ENCODE measurements at regions not wholly inside any gene's neighbourhood (a gene's known extent, or its start where the extent isn't known, plus 50 kb on each side); places are given as distances from the start of the nearest gene placed in this dataset.
"Not testable (repeated sequence)": the region's sequence is repeated elsewhere in the genome, so short reads cannot be mapped to it uniquely, and the experiment has no call there.

DNA sequence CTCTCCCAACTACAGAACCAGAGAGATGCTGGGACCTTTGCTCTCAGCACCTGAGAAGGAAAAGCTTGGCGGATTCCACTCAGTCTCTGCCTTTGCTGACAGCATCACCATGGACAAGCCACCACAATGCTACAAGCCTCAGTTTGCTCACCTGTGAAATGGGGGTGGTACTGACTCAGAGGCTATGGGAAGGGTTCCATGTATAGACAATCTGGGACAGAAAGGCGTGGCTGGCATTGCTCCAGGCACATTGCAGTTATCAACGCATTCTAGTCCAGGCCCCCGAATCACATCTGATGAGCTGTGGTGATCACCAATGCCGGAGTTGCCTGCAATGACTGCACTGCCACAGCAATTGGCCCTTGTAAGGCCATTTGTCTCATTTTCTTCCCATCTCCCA lies 72.6 kb downstream of the ISX start:
- no peak for DNase-seq (ENCODE audit: low spot score in 2 of 2)
- no peak for FAIRE-seq

DNA sequence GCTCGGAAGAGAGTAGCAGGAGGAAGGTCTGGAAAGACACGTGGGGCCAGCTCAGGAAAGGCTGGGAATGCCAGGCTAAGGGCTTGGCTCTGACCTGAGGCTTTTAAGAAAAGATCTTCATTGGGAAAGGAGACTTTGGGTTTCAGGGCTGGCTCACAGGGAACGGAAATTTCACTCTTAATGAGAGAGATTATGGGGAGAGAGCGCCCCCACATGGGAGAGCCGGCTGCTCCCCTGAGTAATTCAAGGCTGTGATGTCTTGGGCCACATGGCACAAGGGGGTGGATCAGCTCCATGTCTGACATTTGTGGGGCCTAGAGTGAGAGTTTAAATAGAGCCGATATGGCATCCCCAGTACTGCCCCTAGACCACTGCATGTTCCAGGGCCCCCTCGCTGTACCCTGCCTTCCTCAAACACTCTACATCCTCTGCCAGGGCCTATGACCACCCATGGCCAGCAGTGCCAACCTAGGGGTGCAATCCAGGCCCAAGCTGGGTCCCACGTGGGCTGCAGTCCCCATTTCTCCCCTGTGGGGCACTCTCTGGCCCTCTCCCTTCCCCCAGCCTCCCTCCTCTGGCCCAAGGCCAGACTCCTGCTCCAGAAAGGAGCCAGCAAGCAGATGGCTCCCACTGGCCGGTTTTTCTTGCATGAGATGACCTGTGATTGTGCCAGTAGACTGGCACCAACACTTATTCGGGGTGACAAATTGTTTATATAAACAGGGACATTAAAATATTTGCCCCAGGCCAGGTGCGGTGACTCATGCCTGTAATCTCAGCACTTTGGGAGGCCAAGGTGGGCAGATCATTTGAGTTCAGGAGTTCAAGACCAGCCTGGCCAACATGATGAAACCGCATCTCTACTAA lies 75.2 kb downstream of the ISX start:
- DNase-seq (ENCODE audit: low spot score in 2 of 2) = no peak

DNA sequence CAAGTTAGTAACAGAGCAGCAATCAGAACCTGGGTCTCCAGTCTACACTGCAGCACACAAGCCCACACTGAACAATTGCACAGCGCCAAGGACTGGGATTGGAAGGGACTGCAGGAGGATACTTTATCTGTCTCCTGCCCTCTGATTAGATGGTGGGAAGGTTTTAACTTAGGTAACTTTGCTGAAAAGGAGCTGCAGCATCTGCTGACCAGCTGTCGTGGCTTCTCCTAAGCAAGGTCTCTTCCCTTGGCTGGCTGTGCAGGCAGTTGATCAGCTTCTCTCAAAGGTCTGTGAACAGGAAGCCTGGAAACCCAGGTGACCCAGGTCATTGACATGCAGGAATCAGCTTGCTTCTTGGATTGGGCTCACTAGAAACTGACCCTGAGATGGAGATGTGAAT lies 82.4 kb downstream of the ISX start:
- no peak for FAIRE-seq
- no peak for DNase-seq (ENCODE audit: low spot score in 2 of 2)

More for the DNA sequence above, 75.2 kb downstream of the ISX start:
- FAIRE-seq = no peak

DNA sequence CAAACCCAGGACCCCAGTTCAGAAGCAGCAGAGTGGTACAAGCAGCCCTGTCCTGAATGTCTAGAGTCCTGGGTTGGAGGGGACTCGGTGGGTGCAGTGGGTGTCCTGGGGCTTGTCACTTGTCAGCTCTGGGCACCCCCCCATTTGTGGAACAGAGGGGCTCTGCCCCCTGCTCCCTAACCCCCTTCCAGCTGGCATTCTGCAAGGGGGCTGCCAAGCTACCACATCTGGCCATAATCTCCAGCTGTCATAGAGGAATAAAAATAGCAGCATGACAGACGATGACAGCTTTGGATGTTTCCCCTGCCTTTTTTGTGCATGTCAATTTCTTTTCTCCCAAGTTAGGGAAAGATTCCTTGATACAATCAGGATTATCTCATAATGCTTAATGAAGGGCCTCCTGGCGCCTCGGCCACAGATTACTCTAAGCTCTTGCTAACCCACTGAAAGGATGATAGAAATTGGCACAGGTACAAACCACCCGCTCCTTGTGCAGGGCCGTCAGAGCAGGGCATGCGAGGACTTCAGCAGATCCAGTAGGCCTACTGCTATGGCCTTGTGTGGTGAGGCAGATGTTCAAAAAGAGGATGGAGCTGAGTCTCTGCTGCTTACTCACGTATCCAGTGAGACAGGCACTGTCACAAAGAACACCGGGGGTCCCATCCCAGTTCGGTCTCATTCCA lies 83.0 kb downstream of the ISX start:
- DNase-seq (ENCODE audit: low spot score in 2 of 2) (no peak), FAIRE-seq (no peak)

DNA sequence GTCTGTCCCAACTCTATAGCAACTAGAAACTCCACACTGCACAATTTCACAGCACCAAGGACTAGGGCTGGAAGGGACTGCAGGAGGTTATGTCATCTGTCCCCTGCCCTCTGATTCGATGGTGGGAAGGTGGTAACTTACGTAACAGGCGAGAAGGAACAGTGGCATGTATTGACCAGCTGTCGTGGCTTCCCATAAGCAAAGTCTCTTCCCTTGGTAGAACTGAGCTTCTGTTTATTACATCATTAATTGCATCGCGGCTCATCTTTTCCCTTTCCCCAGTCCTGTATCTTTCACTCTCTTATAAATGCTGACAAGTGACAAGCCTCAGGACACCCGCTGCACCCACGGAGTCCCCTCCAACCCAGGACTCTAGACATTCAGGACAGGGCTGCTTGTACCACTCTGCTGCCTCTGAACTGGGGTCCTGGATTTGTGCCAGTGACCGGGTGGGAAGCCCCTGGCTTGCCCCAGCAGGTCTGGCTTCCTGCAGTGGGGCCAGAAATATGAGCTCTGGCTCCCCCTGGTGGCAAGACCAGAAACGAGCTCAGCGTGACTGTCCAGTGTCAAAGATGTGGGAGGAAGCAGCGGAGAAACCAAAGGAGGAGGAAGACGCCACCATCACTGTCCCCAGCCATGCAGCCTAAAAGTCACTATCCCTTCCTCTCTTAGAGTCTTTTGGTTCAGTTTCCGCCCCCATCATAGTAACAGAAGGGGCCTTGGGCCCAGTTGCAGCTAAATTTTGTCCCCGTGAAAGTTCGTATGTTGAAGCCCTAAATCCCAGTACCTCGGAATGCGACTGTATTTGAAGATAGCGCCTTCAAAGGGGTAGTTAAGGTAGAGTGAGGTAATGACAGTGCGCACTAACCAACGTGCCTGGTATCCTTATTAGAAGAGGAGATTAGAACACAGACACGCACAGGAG lies 84.5 kb downstream of the ISX start:
- DNase-seq (ENCODE audit: low spot score in 2 of 2) (peak in 1 of 2 donors; percentile 28), FAIRE-seq (no peak)

DNA sequence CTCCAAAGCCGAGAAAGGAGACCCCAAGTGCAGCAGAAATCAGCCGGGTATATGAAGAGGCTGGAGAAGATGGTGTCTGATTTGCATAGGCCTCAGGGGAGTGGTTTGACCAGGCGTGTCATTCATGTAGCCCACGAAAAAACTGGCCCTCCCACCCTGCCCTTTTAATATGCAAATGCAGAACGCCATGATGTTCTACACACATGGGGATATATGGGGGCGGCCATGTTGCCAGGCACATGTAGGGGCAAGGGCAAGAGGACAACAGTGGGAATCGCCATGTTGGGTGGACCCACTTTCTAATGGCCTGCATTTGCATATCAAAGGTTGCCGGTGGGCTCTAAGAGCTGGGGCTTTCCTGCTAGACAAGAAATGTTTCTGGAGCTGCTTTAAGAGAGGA lies 86.4 kb downstream of the ISX start:
- FAIRE-seq (no peak), DNase-seq (ENCODE audit: low spot score in 2 of 2) (no peak)

DNA sequence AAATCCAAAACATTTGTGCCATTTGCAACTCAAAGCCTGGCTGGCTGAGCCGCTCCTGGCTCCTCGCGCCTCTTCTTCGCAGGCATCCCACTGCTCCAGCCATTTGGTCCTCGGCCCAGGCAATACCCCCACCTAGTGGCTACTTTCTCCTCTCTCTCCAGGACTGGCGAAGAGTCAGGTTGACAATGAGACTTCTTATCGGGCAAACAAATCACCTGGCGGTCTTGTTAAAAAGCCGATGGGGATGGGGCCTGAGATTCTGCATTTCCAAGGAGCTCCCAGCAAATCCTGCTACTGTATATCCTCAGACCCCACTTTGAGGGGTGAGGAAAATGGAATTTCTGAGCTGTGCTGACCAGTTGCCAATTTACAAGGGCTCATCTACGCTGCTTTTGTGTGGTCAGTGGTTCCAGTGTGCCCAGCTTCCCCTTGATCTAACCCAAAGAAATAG lies 89.0 kb downstream of the ISX start:
- FAIRE-seq = no peak
- peak in 1 of 2 donors; percentile 44 for DNase-seq (ENCODE audit: low spot score in 2 of 2)

DNA sequence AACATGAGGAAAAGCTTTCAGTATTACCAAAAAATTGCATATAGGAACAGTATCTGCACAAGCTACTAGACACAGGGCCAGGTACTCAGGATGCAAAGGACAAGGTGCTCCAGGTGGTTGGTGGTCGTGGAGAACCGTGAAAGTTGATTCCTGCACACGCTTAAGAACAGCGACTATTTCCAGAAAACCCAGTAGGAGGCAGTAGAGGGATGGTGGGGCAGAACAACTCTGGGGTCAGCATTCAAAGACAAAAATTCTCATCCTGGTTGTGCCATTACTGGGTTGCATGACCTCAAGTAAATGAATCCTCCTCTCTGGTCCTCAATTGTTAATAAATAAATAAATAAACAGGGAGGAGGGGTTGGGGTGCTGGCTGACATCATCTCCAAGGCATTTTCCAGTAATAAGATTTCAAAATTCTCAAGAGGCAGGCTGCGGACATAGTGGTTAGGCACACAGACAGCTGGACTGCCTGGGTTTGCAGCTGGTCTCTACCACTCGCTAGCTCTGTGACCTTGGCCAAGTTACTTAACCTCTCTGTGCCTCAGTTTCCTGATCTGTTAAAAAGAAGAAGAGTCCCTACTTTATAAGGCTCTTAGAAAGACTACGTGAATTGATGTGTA lies 89.6 kb downstream of the ISX start:
- FAIRE-seq (no peak), DNase-seq (ENCODE audit: low spot score in 2 of 2) (no peak)

DNA sequence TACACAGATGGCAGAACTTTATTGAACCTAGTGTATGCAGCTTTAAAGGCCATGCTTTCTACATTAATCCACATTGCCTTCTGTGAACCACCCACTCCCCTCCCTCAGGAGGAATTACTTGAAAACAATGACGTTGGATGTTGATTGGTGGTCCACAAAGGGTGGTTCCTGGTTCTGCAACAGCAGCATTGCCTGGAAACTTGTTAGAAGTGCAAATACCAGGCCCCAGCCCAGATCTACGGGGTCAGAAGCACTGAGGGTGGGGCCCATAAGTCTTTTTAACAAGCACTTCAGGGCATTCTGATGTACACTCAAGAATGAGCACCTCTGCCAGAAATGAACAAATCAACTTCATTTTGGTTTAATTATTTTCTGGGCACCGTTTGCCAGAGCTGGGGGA lies 91.0 kb downstream of the ISX start:
- no peak for FAIRE-seq
- DNase-seq (ENCODE audit: low spot score in 2 of 2) = no peak

DNA sequence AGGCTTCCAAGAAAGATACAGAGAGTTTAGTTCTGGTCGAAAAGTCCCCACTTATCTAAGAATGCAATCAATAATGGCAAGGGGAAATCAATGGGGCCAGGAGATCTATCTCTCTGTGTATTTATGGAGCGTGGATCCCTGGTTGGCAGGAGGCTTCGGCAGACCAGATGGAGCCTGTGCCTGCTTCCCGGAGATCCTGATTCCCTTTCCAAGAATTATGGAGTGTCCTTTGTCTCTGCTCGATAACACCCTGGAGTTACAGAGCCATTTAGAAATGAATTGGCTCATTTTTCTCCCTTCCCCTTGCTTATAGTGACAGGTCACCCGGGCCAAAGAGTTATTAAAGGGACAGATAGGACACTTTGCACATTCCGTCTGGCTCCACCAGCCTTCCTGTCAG lies 92.4 kb downstream of the ISX start:
- DNase-seq (ENCODE audit: low spot score in 2 of 2) (no peak), FAIRE-seq (no peak)

DNA sequence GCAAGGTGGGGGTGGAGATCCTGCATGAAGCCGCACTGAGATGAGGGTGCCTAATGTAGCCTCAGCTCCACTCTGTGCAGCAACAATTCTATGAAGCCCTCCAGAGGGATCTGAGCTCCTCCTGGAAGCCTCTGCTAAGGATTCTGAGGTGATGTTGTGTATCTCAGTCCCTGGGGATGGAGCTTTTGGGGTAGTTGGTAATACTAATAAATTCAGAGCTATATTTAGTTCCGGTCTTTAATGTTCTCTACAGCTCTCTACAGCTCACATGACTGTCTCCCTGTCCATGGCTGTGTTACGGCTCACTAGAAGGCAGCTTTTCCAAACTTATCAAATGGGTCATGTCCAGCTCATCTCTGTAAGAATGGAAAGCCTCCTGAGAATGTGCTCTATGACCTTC lies 93.4 kb downstream of the ISX start:
- DNase-seq (ENCODE audit: low spot score in 2 of 2) (no peak), FAIRE-seq (no peak)

DNA sequence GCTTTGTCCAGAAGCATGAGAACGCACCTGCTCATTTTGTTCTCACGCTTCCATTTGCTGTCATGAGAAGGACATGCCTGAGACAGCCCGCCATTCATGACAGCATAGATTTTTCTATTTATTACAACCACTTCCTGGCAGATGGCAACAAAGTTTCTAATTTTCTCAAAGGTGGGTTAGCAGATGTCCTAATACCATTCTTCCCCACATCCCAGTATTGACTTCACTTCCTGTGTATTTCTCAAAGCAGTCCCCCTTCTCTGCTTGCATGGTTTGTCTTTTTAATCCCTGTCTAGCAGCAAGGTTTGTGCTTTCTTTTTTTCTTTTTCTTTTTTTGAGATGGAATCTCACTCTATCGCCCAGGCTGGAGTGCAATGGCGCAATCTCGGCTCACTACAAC lies 94.3 kb downstream of the ISX start:
- FAIRE-seq = no peak
- DNase-seq (ENCODE audit: low spot score in 2 of 2) = no peak

DNA sequence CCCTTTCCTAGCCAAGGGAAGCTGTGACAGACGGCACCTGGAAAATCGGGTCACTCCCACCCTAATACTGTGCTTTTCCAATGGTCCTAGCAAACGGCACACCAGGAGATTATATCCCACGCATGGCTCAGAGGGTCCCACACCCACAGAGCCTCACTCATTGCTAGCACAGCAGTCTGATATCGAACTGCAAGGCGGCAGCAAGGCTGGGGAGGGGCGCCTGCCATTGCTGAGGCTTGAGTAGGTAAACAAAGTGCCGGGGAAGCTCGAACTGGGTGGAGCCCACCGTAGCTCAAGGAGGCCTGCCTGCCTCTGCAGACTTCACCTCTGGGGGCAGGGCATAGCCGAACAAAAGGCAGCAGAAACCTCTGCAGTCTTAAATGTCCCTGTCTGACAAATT lies 91.4 kb upstream of the HMGXB4 start:
- not testable (repeated sequence) for FAIRE-seq; DNase-seq (ENCODE audit: low spot score in 2 of 2)

DNA sequence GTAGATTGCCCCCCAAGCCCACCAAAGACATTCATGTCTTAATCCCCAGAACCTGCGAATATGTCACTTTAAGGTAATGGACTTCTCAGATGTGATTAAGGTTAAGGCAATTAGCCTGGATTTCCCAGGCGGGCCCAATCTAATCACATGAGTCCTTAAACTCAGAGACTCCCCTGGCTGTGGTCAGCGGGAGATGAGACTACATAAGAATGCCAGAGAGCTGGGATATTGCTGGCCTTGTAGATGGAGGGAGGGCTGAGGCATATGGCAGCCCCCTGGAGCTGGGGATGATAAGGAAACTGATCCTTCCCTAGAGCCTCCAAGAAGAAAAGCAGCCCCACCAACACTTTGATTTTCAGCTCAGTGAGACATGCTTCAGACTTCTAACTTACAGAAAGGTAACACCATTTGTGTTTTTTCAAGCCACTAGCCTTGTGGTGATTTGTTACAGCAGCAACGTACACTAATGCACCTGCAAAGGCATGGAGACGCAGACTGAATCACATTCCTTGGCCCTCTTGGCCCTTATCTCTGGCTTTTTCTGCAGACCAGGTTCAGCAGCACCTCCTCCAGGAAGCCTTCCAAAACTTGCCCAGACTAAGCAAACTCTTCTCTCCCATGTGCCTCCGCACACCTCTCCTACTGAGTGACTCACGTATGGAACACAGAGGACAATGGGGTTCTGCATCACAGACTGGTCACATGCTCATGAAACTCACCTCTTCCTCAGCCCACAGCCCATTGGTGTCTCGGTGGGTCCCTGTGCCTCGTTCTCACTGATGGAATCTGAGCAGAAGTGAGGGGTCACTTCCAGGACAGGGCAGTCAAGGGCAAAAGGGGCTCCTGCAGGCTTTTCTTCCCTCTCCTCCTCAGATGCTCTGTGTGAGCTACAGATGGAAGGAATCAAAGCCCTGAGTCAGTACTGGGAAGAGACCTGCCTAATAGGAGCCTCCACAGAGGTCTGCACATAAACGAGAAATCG lies 86.3 kb upstream of the HMGXB4 start:
- FAIRE-seq (no peak), DNase-seq (ENCODE audit: low spot score in 2 of 2) (no peak)

DNA sequence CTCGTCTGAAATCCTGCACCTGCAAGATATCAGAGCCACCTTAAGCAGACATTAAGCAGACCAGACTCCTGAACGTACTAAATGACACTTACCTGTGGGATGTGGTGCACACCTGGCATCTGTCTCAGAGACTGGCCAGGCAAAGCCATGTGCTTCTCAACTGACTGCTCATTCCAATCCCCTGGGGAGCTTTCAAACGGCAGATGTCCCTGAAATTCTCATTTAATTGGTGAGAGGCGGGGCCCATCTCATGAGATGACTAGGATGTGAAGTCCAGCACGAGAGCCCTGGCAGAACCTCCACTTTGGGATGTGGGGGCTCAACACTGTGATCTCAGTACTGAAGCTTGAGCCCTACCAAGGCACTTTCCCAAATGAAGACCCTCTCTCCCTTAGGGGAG lies 84.9 kb upstream of the HMGXB4 start:
- FAIRE-seq (no peak), DNase-seq (ENCODE audit: low spot score in 2 of 2) (no peak)

DNA sequence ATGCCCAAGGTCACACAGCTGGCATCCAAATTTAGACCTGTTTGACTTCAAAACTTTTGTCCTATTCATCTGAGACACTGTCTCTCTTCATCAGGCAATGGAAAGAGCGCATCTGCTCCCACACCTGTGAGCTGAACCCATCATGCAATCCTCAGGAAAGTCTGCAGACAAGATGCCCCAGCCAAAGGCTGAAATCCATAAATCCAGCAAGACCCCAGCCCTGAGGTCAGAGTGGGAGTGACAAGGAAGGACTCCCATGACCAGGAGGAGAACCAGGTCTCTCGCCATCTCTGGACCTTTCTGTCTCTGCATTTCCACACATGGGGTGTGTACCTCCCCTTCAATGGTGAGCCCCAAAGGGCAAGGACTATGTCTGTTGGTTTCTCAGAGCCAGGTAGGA lies 83.6 kb upstream of the HMGXB4 start:
- FAIRE-seq (no peak), DNase-seq (ENCODE audit: low spot score in 2 of 2) (no peak)

DNA sequence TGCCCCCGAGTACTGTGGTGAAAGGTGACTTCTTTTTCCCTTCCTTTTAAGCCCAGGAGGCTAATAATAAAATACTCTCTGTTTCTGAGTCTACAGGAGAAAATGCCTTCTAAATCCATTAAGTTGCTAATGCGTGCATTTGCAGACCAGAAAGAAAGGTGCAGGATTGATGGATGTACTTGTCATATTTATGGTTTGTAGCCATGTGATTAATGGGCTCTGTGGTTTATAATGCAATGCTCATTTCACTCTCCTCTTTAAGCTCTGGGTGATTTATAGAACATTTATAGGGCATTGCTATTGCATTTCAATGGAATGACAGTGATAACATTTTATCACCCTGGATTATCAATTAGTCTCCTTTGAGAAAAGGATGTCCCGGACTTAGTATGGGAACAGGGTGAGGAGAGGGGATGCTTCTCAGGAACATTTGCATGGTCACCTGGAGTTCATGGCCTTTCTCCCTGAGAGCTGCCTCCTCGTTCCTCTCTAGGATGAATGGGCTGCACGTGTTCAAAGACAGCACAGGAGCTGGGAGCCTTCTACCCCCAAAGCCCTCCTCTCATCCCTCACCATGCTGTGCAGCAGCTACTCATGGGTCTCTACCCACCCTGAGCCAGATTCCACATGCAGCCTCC lies 82.8 kb upstream of the HMGXB4 start:
- no peak for DNase-seq (ENCODE audit: low spot score in 2 of 2)
- FAIRE-seq = no peak

DNA sequence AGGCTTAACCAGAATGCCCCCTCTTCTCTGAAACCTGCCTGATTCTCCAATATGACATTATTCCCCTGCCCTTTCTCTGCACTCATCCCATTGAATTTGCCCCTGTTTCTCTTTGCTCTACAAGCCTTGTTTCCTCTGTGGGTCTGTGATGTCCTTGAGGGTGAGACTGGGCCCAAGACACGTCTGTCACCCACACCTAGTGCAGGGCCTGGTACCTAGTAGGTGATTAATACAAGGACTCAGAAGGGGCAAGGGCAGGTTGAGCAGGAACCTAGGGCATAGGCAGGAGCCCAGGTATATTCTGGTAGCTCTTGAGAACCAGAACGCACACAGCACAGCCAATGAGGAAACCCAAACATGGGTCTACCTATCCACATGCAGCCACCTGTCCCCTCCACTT lies 81.9 kb upstream of the HMGXB4 start:
- DNase-seq (ENCODE audit: low spot score in 2 of 2) = no peak
- FAIRE-seq = no peak

DNA sequence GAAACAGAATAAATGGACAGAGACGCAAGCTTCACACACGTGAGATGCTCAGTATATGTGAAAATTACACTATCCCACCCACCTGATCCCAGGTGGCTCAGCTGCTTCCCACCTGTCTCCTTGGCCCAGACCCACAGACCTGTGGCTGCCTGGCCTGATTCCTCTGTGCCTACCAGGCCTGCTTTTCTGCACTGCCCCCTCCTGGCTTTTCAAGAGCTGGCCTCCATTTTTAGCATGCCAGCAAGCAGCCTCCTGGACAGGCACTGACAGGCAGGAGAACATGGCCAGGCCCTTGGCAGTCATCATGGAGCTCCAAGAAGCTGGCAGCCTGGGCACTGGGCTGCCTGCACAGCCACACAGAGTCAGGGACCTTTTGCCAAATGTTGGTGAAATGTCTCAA lies 79.5 kb upstream of the HMGXB4 start:
- FAIRE-seq (no peak), DNase-seq (ENCODE audit: low spot score in 2 of 2) (no peak)
